Sigmoid colon (tissue), 6 donors: ENCODE measurements at regions not wholly inside any gene's neighbourhood (a gene's known extent, or its start where the extent isn't known, plus 50 kb on each side); places are given as distances from the start of the nearest gene placed in this dataset.
A peak's percentile ranks its signal among the peaks of the same experiment; 100 is the strongest.

Experiments
- DNase-seq: peaks from one replicate; pipeline ENCODE4 v3.0.0-alpha.2; 2019
- H3K27ac ChIP-seq, 4 donors: fragments of 200-600 bp; sonication (generic); one replicate each; pipeline ENCODE4 v1.5.1; 2016 to 2019; ENCODE audit warnings: mild to moderate bottlenecking in 1 of 4
- H3K27me3 ChIP-seq, 3 donors: fragments of 200-600 bp; sonication (generic); one replicate each; pipeline ENCODE4 v1.5.1; 2019; ENCODE audit warnings: mild to moderate bottlenecking in 1 of 3
- H3K36me3 ChIP-seq, 4 donors: fragments of 200-600 bp; sonication (generic); one replicate each; pipeline ENCODE4 v1.5.1; 2016 to 2019
- H3K4me1 ChIP-seq, 4 donors: fragments of 200-600 bp; sonication (generic); one replicate each; pipeline ENCODE4 v1.5.1; 2017 to 2019
- H3K4me3 ChIP-seq, 4 donors: fragments of 200-600 bp; sonication (generic); one replicate each; pipeline ENCODE4 v1.5.1; 2017 to 2019; ENCODE audit warnings: mild to moderate bottlenecking in 2 of 4, moderate library complexity in 1 of 4
- H3K9me3 ChIP-seq, 4 donors: fragments of 200-600 bp in 3 of 4; sonication (generic) in 3 of 4; one replicate each; pipeline versions ENCODE4 v1.5.1 to v1.6.1; 2013 to 2019
- EP300 ChIP-seq, 4 donors: sonication (generic); formaldehyde crosslinking; IDR thresholded peaks; one replicate each; pipeline ENCODE4 v1.6.1; 2017; ENCODE audit warnings: antibody characterized with exemption in 4 of 4
- POLR2A ChIP-seq, 2 donors: fragments of 450-650 bp; IDR thresholded peaks; one replicate each; pipeline ENCODE4 v1.6.1; 2016; ENCODE audit warnings: antibody characterized with exemption in 2 of 2, mild to moderate bottlenecking in 2 of 2, moderate library complexity in 2 of 2
- POLR2AphosphoS5 ChIP-seq, 4 donors: sonication (generic); formaldehyde crosslinking; IDR thresholded peaks; one replicate each; pipeline ENCODE4 v1.6.1; 2017; ENCODE audit warnings: antibody characterized with exemption in 4 of 4
- WGBS, 2 donors: extraction: QIAGEN DNeasy Blood & Tissue Kit; methylation state at CpG; one replicate each; pipeline ENCODE4 v1.1.7; 2013; 5-methylcytosine and 5-hydroxymethylcytosine counted together
- intact Hi-C: fragments of 100-400 bp; cut with DNase I; formaldehyde crosslinking; loops from one replicate; pipeline ENCODE4 v1.15.1; 2023
- TF ChIP-seq, protein P1 (sequence below), 4 experiments: fragments of 450-650 bp in 3 of 4; fragments of 200-600 bp in 1 of 4; IDR thresholded peaks; one replicate each; pipeline ENCODE4 v1.5.1; 2016 to 2019; ENCODE audit warnings: antibody characterized with exemption in 4 of 4, mild to moderate bottlenecking in 3 of 4, moderate library complexity in 2 of 4
- donor health status: healthy with polysubstance abuse.
- donor health status: healthy.

DNA sequence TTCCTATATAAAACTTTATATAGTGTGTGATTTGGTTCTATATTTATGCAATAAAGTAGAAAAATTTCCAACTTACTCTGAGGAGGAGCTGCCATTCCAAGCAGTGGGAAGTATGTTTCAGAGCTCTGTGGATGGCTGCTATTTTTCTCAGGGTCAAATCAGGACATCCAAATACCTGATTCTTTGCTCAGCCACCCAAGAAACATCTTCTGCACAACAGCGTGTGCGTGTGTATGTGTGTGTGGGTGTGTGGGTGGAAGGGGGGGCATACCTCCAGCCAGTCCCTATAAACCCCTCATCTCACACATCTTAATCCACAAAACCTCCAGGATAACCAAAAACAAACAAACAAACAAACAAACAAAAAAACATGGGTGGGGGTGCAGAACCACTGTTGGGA lies 66.3 kb upstream of the EMX2 start:
- no peak for DNase-seq
- WGBS, 2 donors: 90 to 94% methylated on average over 2 of the region's 2 CpGs
- peaks cover 0 to 34% (median 23%) of the 10 kb centered on the region in 4 donors for H3K4me1 ChIP-seq
- intact Hi-C loops: loop anchor here (5.0 kb wide), 1 partner anchor 34 kb away; no protein-coding TSS in a partner anchor
- H3K27ac ChIP-seq: peak overlapping the region in 3 of 4 donors; percentile 62 to 66 (median 64)
- H3K36me3 ChIP-seq: no peaks in the 10 kb centered on the region
- H3K9me3 ChIP-seq: no peaks in the 10 kb centered on the region
- no peaks in the 10 kb centered on the region for H3K27me3 ChIP-seq
- no peak for TF ChIP-seq POLR2A (IDR thresholded peaks at IDR 0.05)
- no peak for TF ChIP-seq POLR2AphosphoS5 (IDR thresholded peaks at IDR 0.05)
- TF ChIP-seq EP300 (IDR thresholded peaks at IDR 0.05): no peak
- TF ChIP-seq, protein P1, sequence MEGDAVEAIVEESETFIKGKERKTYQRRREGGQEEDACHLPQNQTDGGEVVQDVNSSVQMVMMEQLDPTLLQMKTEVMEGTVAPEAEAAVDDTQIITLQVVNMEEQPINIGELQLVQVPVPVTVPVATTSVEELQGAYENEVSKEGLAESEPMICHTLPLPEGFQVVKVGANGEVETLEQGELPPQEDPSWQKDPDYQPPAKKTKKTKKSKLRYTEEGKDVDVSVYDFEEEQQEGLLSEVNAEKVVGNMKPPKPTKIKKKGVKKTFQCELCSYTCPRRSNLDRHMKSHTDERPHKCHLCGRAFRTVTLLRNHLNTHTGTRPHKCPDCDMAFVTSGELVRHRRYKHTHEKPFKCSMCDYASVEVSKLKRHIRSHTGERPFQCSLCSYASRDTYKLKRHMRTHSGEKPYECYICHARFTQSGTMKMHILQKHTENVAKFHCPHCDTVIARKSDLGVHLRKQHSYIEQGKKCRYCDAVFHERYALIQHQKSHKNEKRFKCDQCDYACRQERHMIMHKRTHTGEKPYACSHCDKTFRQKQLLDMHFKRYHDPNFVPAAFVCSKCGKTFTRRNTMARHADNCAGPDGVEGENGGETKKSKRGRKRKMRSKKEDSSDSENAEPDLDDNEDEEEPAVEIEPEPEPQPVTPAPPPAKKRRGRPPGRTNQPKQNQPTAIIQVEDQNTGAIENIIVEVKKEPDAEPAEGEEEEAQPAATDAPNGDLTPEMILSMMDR (IDR thresholded peaks at IDR 0.05): no peak
- no peak overlapping the region for H3K4me3 ChIP-seq

DNA sequence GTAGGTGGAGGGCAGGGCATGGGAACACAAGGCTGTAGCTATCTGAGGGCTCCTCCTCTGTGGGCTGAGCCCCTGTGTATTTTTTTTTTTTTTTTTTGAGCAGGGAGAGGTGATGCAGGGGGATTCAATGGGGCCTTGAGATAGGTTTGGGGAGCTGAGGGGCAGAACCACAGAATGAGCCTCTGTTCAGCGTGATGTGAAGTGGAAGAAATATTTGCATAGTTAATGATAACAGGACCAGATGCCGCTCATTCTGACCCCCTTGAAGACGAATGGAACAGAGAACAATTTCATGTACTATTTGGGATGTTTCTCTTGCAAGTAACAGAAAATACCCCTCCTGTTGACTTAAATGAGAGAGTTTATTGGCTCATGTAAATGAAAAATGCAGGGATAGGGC lies 69.7 kb upstream of the EMX2 start:
- no peak for TF ChIP-seq EP300 (IDR thresholded peaks at IDR 0.05)
- TF ChIP-seq POLR2AphosphoS5 (IDR thresholded peaks at IDR 0.05): no peak
- no peak for TF ChIP-seq POLR2A (IDR thresholded peaks at IDR 0.05)
- TF ChIP-seq, protein P1 (IDR thresholded peaks at IDR 0.05): no peak
- DNase-seq: no peak
- no peak overlapping the region for H3K4me3 ChIP-seq
- no peaks in the 10 kb centered on the region for H3K9me3 ChIP-seq
- 77 to 90% methylated on average over 3 of the region's 3 CpGs for WGBS, 2 donors
- no peaks in the 10 kb centered on the region for H3K27me3 ChIP-seq
- intact Hi-C loops: no loop called here
- peaks cover 0 to 28% (median 22%) of the 10 kb centered on the region in 4 donors for H3K4me1 ChIP-seq
- no peaks in the 10 kb centered on the region for H3K36me3 ChIP-seq
- no peak overlapping the region for H3K27ac ChIP-seq

DNA sequence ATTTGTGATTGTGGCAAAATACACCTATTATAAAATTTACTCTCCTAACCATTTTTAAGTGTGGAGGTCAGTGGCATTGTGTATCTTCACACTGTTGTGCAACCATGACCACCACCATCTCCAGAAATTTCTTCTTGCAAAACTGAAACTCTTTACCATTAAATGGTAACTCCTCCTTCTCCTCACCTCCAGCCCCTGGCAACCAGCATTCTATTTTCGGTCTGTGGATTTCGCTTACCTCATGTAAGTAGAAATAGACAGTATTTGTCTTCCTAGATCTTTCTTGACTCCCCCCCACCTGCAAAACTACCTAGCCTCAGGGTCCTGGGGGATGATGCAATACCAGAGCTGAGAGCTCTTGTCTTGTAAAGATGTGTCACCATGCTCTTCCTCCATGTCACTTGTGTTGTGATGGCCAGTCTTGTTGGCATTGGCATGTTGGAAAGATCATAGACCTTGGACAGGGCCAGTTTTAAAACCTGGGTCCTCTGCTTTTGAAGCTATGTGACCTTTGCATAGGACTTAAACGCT lies 71.1 kb upstream of the EMX2 start:
- H3K4me3 ChIP-seq: no peak overlapping the region
- no peak overlapping the region for H3K27ac ChIP-seq
- no peaks in the 10 kb centered on the region for H3K36me3 ChIP-seq
- no peak for DNase-seq
- intact Hi-C loops: no loop called here
- TF ChIP-seq, protein P1 (IDR thresholded peaks at IDR 0.05): no peak
- TF ChIP-seq POLR2AphosphoS5 (IDR thresholded peaks at IDR 0.05) (no peak), EP300 (IDR thresholded peaks at IDR 0.05) (no peak), POLR2A (IDR thresholded peaks at IDR 0.05) (no peak)
- no peaks in the 10 kb centered on the region for H3K27me3 ChIP-seq
- H3K4me1 ChIP-seq: peaks cover 0 to 13% (median 7%) of the 10 kb centered on the region in 4 donors
- no peaks in the 10 kb centered on the region for H3K9me3 ChIP-seq
- WGBS, 2 donors: 91 to 93% methylated on average over 3 of the region's 3 CpGs

DNA sequence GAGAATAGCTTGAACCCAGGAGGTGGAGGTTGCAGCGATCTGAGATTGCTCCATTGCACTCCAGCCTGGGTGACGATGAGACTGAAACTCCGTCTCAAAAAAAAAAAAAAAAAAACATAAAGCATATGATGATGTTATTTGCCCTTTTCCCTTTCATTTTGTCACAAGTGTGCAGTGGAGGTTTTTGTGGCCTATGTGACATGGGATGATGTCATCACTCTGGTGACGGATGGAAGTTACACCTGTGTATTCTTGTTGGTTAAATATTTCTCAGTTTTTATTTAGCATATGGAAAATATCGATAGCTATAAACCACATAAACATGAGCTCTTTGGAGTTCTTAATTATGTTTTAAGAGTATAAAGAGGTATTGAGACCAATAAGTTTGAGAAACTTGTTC lies 71.8 kb upstream of the EMX2 start:
- intact Hi-C loops: no loop called here
- 66 to 68% methylated on average over 5 of the region's 5 CpGs for WGBS, 2 donors
- H3K4me1 ChIP-seq: peaks cover 0 to 6% (median under 1%) of the 10 kb centered on the region in 4 donors
- H3K27me3 ChIP-seq: no peaks in the 10 kb centered on the region
- no peaks in the 10 kb centered on the region for H3K36me3 ChIP-seq
- H3K27ac ChIP-seq: no peak overlapping the region
- no peak for DNase-seq
- no peak for TF ChIP-seq POLR2A (IDR thresholded peaks at IDR 0.05)
- TF ChIP-seq EP300 (IDR thresholded peaks at IDR 0.05): no peak
- TF ChIP-seq, protein P1 (IDR thresholded peaks at IDR 0.05): no peak
- no peak for TF ChIP-seq POLR2AphosphoS5 (IDR thresholded peaks at IDR 0.05)
- no peak overlapping the region for H3K4me3 ChIP-seq
- H3K9me3 ChIP-seq: no peaks in the 10 kb centered on the region

DNA sequence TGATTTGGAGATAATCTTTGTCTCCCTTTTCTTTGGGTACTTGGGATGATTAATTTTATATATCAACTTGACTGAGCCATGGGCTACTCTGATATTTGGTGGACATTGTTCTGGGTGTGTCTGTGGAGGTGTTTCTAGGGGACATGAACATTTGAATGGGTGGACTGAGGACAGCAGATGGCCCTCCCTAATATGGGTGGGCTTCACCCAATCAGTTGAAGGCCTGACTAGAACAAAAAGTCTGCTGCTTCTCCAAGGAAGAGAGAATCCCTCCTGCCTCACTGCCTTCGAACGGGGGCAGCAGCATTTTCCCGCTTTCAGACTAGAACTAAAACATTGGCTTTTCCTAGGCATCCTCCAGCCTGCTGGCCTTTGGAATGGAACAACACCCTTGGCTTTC lies 73.9 kb upstream of the EMX2 start:
- H3K4me1 ChIP-seq: no peaks in the 10 kb centered on the region
- WGBS, 2 donors: 95 to 97% methylated on average over 3 of the region's 3 CpGs
- DNase-seq: no peak
- no peaks in the 10 kb centered on the region for H3K9me3 ChIP-seq
- no peak overlapping the region for H3K4me3 ChIP-seq
- intact Hi-C loops: loop anchor here (10.0 kb wide), 1 partner anchor 576 kb away; the partner anchor contains the start of gene RAB11FIP2
- TF ChIP-seq, protein P1 (IDR thresholded peaks at IDR 0.05): no peak
- TF ChIP-seq POLR2A (IDR thresholded peaks at IDR 0.05) (no peak), EP300 (IDR thresholded peaks at IDR 0.05) (no peak), POLR2AphosphoS5 (IDR thresholded peaks at IDR 0.05) (no peak)
- no peaks in the 10 kb centered on the region for H3K36me3 ChIP-seq
- H3K27ac ChIP-seq: no peak overlapping the region
- H3K27me3 ChIP-seq: no peaks in the 10 kb centered on the region
